Cardiac septum (tissue), 1 donor: ENCODE measurements at regions not wholly inside any gene's neighbourhood (a gene's known extent, or its start where the extent isn't known, plus 50 kb on each side); places are given as distances from the start of the nearest gene placed in this dataset.

ENCODE experiments used
- DNase-seq: peaks from one replicate; pipeline ENCODE4 v3.0.0-alpha.2; 2020; ENCODE audit warnings: low spot score
- intact Hi-C: fragments of 100-400 bp; cut with DNase I; formaldehyde crosslinking; loops from one replicate; pipeline ENCODE4 v1.14.0; 2022
- donor health status: DM: no; HTN: no; CAD: no.

DNA sequence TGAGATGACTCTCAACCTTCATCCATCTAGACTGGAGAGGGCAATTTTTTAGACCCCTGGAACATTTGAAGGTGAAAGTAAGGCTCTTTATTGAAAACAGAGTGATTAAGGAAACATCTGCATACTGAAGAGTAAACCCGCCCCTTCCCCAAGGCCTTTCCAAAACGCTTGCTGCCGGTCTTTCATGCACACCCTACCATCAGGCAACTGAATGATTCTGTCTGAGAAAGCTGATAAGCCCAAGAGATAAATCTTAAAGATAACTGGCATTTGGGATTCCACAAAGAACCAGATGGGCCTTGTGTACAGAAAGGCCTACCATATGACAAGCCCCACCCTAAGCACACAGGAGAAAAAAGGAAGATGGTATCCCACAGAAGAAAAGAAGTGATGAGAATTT lies 54.4 kb upstream of the PIK3R1 start:
- DNase-seq = no peak
- intact Hi-C loops = no loop called here

DNA sequence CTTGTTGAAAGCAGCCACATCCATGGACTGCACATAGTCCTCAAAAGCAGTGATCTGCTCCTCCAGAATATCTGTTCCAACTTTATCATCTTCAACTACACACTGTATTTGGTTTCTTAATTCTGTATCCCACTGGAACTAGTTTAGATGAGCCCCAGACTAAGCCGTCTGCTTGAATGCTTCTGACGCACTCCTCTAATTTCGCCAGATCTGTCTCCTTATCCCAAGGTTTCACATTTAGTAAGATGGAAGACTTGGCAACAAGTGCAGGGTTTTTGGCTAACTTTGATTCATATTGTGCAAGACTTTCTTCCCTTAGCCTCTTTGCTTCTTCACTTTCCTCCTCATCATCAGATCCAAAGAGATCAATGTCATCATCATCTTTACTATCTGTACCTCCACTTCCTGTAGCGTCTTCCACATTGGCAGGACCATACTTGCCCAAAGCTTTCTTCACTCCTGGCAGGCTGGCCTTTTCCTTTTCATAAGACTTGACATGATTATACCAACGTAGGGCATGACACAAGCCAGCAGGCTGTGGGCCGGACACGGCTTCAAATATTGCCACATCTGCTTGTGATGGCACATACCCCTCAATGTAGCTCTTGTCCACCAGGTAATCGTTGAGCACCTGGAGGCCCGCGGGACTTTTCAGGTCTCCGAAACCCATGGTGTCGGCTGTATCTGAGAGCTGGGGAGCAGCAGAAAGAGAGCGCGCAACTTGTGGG lies 56.2 kb upstream of the PIK3R1 start:
- intact Hi-C loops = no loop called here
- no peak for DNase-seq

DNA sequence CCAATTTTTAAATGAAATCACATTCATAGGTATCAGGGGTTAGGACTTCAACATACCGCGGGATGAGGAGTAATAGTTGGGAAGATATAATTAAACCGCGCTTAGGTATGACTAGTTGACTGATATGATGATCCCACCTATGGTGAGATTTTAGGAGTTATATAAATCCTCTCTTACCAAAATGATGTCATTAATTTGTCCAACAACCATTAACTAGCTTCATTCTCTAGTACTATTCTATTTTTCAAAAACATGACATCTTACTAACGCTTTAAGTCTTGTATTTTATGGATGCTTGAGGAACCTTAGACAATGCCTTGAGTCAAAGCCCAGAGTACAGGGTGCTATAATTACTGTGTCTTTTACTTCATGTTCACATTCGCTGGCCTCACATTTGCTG lies 59.6 kb upstream of the PIK3R1 start:
- DNase-seq = no peak
- intact Hi-C loops = no loop called here

DNA sequence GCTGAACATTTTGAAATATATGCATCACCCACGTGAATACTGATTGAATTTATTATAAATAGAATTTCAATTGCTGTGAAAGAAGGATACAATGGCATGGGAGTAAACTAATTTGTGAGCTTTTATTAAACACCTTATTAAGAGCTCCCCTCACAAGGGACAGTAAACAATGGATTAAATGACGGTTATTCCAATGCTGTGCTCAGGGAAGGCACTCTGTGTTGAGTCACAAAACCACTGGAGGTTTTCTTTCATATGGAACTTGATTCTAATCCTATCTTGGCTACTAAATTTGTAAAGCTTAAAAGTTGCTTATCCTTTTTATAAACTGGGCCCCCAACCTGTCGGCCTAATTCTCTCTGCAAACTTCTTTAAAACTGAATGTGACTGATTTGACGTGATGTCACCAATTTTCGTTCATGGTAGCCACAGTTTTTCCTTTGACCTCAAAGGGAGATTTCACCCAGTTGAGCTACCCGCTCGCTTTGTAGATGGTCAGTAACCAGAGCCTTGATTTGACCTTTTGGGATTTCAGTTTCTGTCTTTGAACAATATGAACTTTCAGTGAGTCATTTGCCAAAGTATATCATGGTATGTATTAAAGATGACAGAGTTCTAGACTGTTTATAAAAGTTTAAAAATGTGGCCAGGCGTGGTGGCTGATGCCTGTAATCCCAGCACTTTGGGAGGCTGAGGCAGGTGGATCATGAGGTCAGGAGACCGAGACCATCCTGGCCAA lies 61.3 kb upstream of the PIK3R1 start:
- no peak for DNase-seq
- intact Hi-C loops = no loop called here

DNA sequence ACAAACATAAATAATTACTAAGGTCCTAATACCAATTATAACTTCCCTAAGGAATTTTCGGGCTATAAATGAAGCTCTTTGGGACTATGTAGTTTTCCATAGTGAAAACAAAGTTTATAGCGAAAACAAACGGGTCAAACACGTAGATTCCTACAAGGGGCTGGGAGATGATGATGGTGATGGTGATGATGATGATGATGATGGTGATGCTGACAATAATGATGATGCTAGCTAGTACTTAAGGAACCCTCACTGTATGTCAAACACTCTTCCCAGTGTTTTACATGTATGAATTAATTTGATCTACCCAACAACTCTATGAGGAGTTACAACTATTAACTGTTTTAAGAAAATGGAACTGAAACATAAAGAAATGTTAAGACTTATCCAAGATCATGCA lies 63.7 kb upstream of the PIK3R1 start:
- intact Hi-C loops = no loop called here
- DNase-seq = no peak

DNA sequence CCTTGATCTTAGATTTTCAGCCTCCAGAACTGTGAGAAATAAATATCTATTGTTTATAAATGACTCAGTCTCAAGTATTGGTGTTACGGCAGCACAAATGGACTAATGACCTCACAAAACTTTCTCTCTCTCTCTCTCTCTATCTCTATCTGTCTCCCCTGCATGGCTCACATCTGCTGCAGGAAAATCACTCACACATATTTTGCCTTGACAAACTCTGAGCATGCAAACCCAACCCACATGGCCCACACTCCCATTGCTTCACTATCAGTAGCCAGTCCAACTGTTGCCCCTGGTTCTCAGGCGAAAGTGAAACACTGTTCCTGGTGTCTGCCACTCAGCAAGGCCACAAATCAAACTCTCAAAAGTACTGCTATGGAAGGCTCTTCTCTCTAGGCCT lies 66.4 kb upstream of the PIK3R1 start:
- intact Hi-C loops = no loop called here
- no peak for DNase-seq

DNA sequence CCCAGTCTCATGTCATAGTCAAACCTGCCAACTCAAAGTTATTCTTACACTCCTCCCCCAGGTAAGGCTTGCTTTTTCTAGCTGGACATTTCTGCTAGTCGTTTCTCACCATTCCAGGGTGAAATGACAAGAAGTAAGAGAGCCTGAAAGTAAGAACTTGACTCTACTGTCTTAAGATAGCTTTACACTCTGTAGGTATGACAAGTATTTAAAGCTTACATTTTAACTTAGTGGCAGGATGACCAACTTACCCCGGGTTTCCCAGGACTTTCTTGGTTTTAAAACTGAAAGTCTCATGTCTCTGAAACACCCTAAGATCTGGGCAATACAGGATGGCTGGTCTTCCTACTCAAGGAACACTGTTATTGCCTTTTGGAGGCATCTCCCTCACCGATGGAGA lies 67.5 kb upstream of the PIK3R1 start:
- intact Hi-C loops = no loop called here

DNA sequence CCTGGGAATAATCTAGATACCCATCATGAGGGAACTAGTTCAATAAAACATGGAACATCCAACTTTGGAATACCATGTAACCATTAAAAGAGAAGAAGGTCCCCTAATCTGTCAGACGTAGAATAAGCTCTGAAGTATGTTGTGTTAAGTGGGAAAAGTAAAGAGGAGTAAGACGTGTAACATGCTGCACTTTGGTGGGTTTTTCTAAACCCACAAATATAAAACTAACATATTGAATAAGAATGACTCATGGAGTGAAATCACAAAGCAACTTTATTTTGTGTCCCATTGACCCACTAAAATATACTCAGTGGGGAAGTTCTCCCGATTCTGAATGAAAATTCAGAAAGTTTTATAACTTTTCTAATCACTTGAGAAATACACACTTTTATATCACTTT lies 67.9 kb upstream of the PIK3R1 start:
- intact Hi-C loops = no loop called here
- DNase-seq = no peak

More for the DNA sequence above, 67.5 kb upstream of the PIK3R1 start:
- DNase-seq = no peak

DNA sequence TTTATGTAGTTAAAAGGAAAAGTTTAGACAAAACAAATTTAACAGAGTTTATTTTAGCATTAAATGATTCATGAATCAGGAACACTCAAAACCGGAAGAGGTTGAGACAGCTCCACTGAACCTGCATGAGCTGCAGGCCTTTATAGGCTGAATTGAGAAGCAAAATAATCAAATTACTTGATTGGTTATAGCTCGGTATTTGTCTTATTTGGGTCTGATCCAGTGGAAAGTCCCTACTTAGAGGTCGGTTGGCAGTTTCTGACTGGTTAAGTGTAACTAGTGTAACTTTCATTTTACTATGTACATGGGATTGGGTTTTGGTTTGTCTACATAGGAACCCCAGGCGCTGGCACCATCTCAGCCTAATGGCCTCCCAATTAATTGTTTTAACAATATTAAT lies 74.1 kb upstream of the PIK3R1 start:
- DNase-seq = no peak
- intact Hi-C loops = no loop called here

DNA sequence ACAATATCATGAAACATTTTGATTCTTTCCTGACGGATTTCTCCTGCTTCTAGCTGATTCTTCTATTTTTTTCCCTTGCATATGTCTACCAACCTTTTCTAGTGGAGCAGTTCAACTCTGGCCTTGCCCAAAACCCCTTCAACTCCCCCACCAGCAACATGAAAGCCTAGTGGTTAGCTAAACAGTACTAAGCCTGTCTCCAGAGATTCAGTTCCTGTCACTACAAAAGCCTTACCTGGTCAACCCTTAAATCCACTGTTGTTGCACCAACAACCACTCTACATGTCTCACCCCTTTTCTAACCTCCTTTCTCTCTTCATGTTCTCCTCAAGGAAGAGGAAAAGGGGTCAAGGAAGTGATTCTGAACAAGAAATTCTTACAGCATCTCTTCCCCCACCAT lies 74.8 kb upstream of the PIK3R1 start:
- DNase-seq = no peak

DNA sequence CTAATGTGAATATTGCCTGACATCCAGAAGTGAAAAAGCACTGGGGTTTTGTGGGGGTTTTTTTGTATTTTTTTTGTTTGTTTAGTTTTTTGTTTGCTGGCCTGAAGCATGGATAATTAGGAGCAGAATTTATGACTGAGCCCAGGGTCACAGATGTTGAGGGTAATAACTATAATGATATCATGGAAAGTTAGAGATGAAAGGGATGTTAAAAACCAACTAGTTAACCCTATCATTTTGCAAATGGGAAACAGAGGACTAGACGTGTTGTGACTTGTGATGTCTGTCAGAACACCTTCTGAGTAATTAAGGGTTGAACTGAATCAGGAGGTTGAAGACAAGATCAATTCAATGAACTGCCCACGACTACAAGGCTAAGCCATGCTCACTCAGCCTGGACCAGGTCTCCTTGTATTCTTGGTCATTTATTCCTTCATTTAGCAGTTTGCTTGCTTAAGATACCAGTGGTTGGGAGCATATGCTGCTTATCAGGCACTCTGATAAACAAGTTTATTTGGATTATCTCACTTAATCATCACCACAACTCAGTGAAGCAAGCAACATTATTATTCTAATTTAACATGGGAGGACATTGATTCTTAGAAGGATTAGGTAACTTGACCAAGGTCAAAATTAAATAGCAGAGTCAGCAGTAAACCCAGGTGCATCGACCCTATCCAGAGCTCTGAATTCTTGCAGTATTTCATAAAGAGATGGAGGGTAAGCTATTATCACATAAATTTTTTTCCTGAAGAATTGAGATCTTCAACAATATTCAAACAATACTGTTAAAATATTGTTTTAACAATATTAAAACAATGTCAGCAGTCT lies 75.7 kb upstream of the PIK3R1 start:
- DNase-seq = no peak
- intact Hi-C loops = no loop called here

More for the DNA sequence above, 74.8 kb upstream of the PIK3R1 start:
- intact Hi-C loops = no loop called here

DNA sequence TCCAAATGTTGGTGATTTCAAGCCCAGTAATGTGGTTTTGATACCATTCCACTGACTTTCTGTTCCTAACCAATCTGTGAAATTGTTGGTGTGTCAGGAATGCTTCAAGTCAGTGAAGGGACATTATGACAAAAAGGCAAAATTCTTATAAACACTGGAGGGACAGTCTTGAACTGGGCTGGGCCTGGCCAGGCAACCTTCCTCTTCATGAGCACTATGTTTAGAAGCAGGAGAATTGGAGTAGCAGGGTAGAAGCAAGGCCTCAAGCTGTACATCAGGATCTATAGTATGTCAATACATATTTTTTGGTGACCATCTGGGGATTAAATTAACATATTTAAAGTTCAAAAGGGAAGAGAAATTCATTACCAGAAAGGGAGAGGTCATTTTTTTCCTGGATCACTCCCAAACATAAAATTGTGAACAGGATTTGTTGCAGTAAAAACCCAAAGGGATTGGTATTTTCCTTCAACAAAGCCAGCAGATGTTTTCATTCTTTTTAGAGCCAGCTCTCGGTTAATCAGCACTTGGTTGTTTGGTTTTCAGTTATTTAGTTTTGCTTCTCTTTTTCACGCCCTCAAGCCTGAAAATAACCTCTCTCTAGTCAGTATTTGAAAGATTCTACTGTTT lies 77.9 kb upstream of the PIK3R1 start:
- intact Hi-C loops = no loop called here
- no peak for DNase-seq

DNA sequence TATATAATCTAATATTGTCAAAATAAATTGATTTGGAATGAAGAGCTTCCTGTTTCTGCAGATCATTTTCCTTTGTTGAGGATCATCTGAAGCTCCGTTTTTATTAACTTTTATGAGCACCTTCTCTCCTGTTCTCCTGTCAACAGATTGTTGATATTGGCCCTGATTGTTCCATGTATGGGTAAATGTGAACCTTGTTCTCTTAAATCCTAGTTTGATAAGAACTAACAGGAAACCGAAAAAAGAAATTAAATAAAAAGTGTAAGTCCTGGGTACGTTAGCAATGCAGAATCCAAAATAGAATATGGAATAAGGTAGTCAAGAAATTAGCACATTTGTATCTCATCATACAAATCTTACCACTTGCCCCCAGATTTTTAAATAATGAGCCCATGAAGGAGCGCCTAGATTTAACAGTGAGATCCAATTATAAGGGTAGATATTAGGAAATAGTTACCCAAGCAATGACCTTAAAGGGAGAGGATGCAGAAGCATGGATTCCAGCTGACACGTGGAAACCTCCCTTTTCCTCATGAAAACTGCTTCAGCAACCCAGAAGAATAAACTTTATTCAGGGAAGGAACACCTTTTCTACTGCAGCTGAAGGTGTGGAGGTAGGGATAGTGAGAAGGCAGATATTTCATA lies 80.8 kb upstream of the PIK3R1 start:
- intact Hi-C loops = no loop called here
- DNase-seq = no peak

DNA sequence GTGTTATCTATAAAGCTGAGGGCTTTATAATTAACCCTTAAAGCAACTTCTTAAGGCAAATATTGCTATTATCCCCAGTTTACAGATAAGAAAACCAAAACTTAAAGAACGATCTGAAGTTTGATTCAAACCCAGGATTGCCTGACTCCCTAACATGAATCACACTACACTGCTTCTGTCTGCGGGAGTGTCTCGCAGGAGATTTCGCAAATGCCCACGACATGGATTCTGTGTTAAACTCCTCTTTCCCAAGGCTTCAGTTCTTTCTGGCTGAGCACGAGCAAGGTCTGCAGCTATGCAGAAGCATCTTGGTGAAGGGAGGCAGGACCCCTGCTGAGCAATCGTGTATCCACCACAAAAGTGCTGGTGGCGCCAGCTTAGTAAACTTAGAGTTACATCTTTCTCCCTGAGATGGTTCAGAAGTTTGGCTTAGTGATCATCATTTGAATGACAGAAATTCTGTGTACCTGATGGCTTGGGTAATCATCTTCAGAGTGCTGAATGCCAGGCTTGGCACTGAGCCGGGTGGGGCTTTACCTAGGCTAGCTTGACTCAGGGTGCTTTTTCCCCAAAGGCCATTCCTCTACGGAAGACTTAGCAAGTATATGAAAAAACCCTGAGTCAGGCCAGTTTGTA lies 81.4 kb upstream of the PIK3R1 start:
- intact Hi-C loops = no loop called here

DNA sequence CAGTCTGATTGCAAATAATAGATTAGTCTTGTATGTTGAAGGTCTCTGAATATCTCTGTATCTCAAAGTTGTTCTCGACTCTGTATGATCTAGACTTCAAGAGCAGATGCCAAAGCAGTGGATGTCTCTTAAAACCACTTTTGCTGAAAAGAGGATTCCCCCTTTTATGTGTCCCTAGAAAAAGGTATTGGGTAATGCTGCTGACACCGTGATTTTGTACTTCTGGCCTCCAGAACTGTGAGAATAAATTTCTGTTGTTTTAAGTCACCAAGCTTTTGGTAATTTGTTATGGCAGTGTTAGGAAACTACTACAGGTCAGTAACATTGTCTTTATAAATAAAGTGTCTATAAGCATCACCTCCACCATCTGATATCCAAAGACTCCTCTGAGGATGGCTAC lies 85.3 kb upstream of the PIK3R1 start:
- no peak for DNase-seq
- intact Hi-C loops = no loop called here

More for the DNA sequence above, 81.4 kb upstream of the PIK3R1 start:
- DNase-seq = no peak

DNA sequence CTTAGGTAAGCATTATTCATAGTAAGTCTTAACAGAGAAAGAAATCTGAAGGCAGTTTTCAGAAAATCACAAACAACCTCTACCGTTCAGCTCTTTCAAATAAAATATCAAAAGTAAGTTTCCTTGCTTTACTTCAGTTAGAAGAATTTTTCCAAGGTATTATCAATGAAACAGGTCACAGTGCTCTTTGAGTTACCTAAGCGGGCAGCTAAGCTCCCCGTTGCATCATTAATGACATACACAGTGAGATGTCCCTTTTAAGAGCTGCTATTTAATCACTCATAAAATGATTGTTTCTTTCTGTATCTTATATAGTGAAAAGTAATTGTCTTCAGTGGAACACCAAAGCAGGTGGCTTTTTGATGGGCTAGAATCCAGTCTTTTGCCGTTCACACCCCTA lies 86.2 kb upstream of the PIK3R1 start:
- no peak for DNase-seq
- intact Hi-C loops = no loop called here

DNA sequence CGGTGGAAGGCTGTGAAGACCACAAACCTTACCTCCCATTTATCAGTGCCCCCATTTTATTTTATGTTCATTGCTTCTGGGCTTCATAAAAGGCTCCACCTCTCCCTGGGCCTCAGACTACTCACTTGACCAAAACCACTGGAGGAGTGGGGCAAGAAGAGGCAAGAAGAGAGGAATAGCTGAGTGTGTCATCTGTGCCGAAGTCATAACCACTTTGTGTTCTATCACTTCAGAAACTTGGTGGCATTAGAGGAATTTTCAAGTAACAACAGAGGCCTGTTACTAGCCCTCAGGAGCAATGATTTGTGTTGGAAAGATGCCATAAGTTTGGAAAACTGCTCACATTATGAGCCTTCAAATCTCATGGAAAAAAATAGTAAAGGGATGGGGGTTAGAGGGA lies 88.7 kb upstream of the PIK3R1 start:
- intact Hi-C loops = no loop called here

DNA sequence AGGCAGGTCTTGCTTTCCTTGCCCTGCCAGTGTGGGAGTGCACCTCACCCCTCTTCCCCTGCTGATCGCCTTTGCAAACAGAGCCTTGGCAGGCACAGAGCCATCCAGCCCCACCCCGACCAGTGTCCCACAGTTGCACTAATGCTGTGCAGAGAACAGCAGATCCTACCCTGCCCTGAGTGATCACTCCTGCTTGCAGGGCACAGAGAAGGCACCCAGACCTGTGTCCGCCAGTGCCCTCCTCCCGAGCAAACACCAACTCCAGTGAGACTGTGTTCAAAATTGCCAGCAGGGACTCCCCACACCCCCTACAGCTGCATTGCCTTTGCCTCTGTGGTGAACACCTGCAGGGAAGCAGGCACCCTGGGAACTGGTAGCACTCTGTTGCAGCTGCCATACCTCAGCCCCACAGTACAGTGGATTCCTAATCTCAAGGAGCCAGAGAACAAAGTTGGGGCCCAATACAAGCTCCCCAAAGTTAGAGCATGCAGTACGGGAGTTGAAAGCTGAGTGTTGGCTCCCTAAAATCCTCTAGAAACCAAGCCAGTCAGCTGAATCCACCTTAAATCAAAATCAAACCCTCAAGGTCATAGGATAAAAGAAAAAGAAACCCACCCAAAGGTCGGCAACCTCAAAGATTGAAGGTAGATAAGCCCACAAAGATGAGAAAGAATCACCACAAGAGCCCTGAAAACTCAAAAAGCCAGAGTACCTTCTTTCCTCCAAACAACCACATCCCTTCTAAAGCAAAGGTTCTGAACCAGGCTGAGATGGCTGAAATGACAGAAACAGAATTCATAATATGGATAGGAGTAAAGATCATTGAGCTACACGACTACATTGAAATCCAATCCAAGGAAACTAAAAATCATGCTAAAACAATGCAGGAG lies 92.9 kb upstream of the PIK3R1 start:
- intact Hi-C loops = no loop called here
- no peak for DNase-seq

More for the DNA sequence above, 88.7 kb upstream of the PIK3R1 start:
- no peak for DNase-seq
